GM23248 (cell line): ENCODE measurements at regions not wholly inside any gene's neighbourhood (a gene's known extent, or its start where the extent isn't known, plus 50 kb on each side); places are given as distances from the start of the nearest gene placed in this dataset.
A peak's percentile ranks its signal among the peaks of the same experiment; 100 is the strongest.

Experiments
- DNase-seq: peaks from one replicate; pipeline ENCODE4 v3.0.0-alpha.2; 2015
- H2AFZ ChIP-seq: fragments of 200-600 bp; sonication (generic); 2 replicates; pipeline ENCODE4 v1.6.1; 2016; ENCODE audit warnings: antibody characterized with exemption
- H3F3A ChIP-seq: fragments of 200-600 bp; sonication (generic); 2 replicates; pipeline ENCODE4 v1.6.1; 2016; ENCODE audit warnings: mild to moderate bottlenecking, antibody characterized with exemption, mixed run types; ENCODE audit not compliant: insufficient read depth
- H3K27ac ChIP-seq: fragments of 200-600 bp; sonication (generic); 2 replicates; pipeline ENCODE4 v1.5.1; 2016; ENCODE audit warnings: mild to moderate bottlenecking
- H3K27me3 ChIP-seq: fragments of 200-600 bp; sonication (generic); replicated peaks from 2 replicates; pipeline ENCODE4 v1.6.1; 2016; ENCODE audit warnings: mild to moderate bottlenecking; ENCODE audit not compliant: insufficient read depth
- H3K36me3 ChIP-seq: fragments of 200-600 bp; sonication (generic); 2 replicates; pipeline ENCODE4 v1.6.1; 2016; ENCODE audit warnings: low read depth, mild to moderate bottlenecking
- H3K4me1 ChIP-seq: fragments of 200-600 bp; sonication (generic); 2 replicates; pipeline ENCODE4 v1.6.1; 2016; ENCODE audit warnings: mild to moderate bottlenecking; ENCODE audit not compliant: insufficient read depth
- H3K4me2 ChIP-seq: fragments of 200-600 bp; sonication (generic); one replicate; pipeline ENCODE4 v1.6.1; 2016; ENCODE audit warnings: mild to moderate bottlenecking; ENCODE audit not compliant: unreplicated experiment
- H3K4me3 ChIP-seq: fragments of 200-600 bp; sonication (generic); 2 replicates; pipeline ENCODE4 v1.5.1; 2016; ENCODE audit warnings: mild to moderate bottlenecking
- H3K79me2 ChIP-seq: fragments of 200-600 bp; sonication (generic); 2 replicates; pipeline ENCODE4 v1.6.1; 2016; ENCODE audit warnings: mild to moderate bottlenecking; ENCODE audit not compliant: insufficient read depth
- H3K9ac ChIP-seq: fragments of 200-600 bp; sonication (generic); 2 replicates; pipeline ENCODE4 v1.6.1; 2016; ENCODE audit warnings: mild to moderate bottlenecking
- H3K9me2 ChIP-seq: fragments of 200-600 bp; sonication (generic); 2 replicates; pipeline ENCODE4 v1.6.1; 2016; ENCODE audit warnings: mixed run types, mild to moderate bottlenecking, moderate library complexity; ENCODE audit not compliant: insufficient read depth
- H3K9me3 ChIP-seq: fragments of 200-600 bp; sonication (generic); one replicate; pipeline ENCODE4 v1.6.1; 2017; ENCODE audit warnings: low read depth
- H4K20me1 ChIP-seq: fragments of 200-600 bp; sonication (generic); 2 replicates; pipeline ENCODE4 v1.6.0; 2016; ENCODE audit not compliant: insufficient read depth
- EZH2 ChIP-seq: fragments of 200-600 bp; sonication (generic); IDR thresholded peaks from 2 replicates; pipeline ENCODE4 v1.6.1; 2018; ENCODE audit warnings: antibody characterized with exemption, mild to moderate bottlenecking; ENCODE audit not compliant: insufficient read depth, poor library complexity, severe bottlenecking
- EZH2phosphoT487 ChIP-seq: fragments of 200-600 bp; sonication (generic); IDR thresholded peaks from 2 replicates; pipeline ENCODE4 v1.6.1; 2018; ENCODE audit warnings: antibody characterized with exemption, moderate library complexity, mild to moderate bottlenecking, low read depth; ENCODE audit not compliant: insufficient read depth
- WGBS, 2 experiments: methylation state at CpG; one replicate each; pipeline ENCODE4 v1.1.6; 2015 to 2017; ENCODE audit warnings: low lambda C conversion rate in 2 of 2, low coverage in 1 of 2; ENCODE audit errors: missing lambda C conversion rate in 2 of 2; 5-methylcytosine and 5-hydroxymethylcytosine counted together
- in situ Hi-C: fragments of 300-500 bp; cut with MboI; formaldehyde crosslinking; loops from 2 replicates; pipeline ENCODE4 v1.15.0; 2020

GRCh38 chrX:7372825-7373525 lies 225.0 kb upstream of the PUDP start:
- in situ Hi-C loops: no loop called here
- Histone ChIP-seq H3K9me2 (no peaks in the 10 kb centered on the region), H3F3A (peaks cover 14% of the 10 kb centered on the region), H3K4me2 (peak overlapping the region; percentile 39), H3K4me3 (no peak overlapping the region), H3K27me3 (no peaks in the 10 kb centered on the region), H4K20me1 (no peaks in the 10 kb centered on the region), H3K27ac (peak overlapping the region; percentile 79), H2AFZ (peak overlapping the region; percentile 60; the same call in 1 of the 2 replicates), H3K4me1 (peaks cover 17% of the 10 kb centered on the region), H3K9me3 (no peaks in the 10 kb centered on the region), H3K9ac (peak overlapping the region; percentile 44), H3K79me2 (no peaks in the 10 kb centered on the region), H3K36me3 (no peaks in the 10 kb centered on the region)
- WGBS, 2 experiments: 22 to 30% methylated on average over 6 to 7 of the region's 7 CpGs
- TF ChIP-seq EZH2phosphoT487 (no peak), EZH2 (no peak)
- peak; percentile 78 for DNase-seq

GRCh38 chrX:7362111-7362510 lies 214.2 kb upstream of the PUDP start:
- Histone ChIP-seq H3K4me2 (no peak overlapping the region), H3K36me3 (no peaks in the 10 kb centered on the region), H3K27ac (no peak overlapping the region), H3K9me2 (no peaks in the 10 kb centered on the region), H3K79me2 (no peaks in the 10 kb centered on the region), H3K4me1 (no peaks in the 10 kb centered on the region), H4K20me1 (no peaks in the 10 kb centered on the region), H3F3A (no peaks in the 10 kb centered on the region), H3K9ac (no peak overlapping the region), H3K27me3 (no peaks in the 10 kb centered on the region), H2AFZ (no peak overlapping the region), H3K4me3 (no peak overlapping the region), H3K9me3 (no peaks in the 10 kb centered on the region)
- TF ChIP-seq EZH2phosphoT487 (no peak), EZH2 (no peak)
- in situ Hi-C loops: no loop called here
- WGBS, 2 experiments: 19 to 39% methylated on average over 2 of the region's 2 CpGs
- DNase-seq: no peak

- no peak overlapping the region for H3K27ac ChIP-seq
Measured at GRCh38 chrX:7351926-7352325, 204.0 kb upstream of the PUDP start.

GRCh38 chrX:7347465-7347864 lies 199.5 kb upstream of the PUDP start:
- Histone ChIP-seq H2AFZ (no peak overlapping the region), H3K79me2 (no peaks in the 10 kb centered on the region), H3K9me2 (no peaks in the 10 kb centered on the region), H3K27ac (no peak overlapping the region), H4K20me1 (no peaks in the 10 kb centered on the region), H3K4me2 (no peak overlapping the region), H3F3A (0 out of 2 replicates have a peak, but pooled peaks cover 5% of the 10 kb centered on the region), H3K36me3 (no peaks in the 10 kb centered on the region), H3K27me3 (no peaks in the 10 kb centered on the region), H3K9ac (no peak overlapping the region), H3K4me3 (no peak overlapping the region), H3K9me3 (no peaks in the 10 kb centered on the region), H3K4me1 (peaks cover 18% of the 10 kb centered on the region)
- no peak for TF ChIP-seq EZH2phosphoT487
- in situ Hi-C loops: no loop called here
- DNase-seq: no peak
- WGBS, 2 experiments: 99 to 100% methylated on average over 4 to 5 of the region's 5 CpGs

More at GRCh38 chrX:7351926-7352325, 204.0 kb upstream of the PUDP start:
- WGBS, 2 experiments: 70 to 93% methylated on average over 1 of the region's 1 CpG
- no peak overlapping the region for H3K4me3 ChIP-seq
- TF ChIP-seq EZH2 (no peak), EZH2phosphoT487 (no peak)
- DNase-seq: peak; percentile 27
- in situ Hi-C loops: no loop called here
- no peaks in the 10 kb centered on the region for H3K27me3 ChIP-seq
- no peaks in the 10 kb centered on the region for H3K36me3 ChIP-seq
- no peaks in the 10 kb centered on the region for H3K79me2 ChIP-seq
- no peak overlapping the region for H3K9ac ChIP-seq
- H3K4me1 ChIP-seq: peaks cover 5% of the 10 kb centered on the region
- no peaks in the 10 kb centered on the region for H3F3A ChIP-seq
- H2AFZ ChIP-seq: no peak overlapping the region
- no peaks in the 10 kb centered on the region for H3K9me2 ChIP-seq
- H3K9me3 ChIP-seq: no peaks in the 10 kb centered on the region
- no peak overlapping the region for H3K4me2 ChIP-seq
- no peaks in the 10 kb centered on the region for H4K20me1 ChIP-seq

- H3F3A ChIP-seq: 0 out of 2 replicates have a peak, but pooled peaks cover 5% of the 10 kb centered on the region
- H3K4me3 ChIP-seq: no peak overlapping the region
- H3K79me2 ChIP-seq: no peaks in the 10 kb centered on the region
- TF ChIP-seq EZH2phosphoT487 (no peak), EZH2 (no peak)
- no peaks in the 10 kb centered on the region for H3K36me3 ChIP-seq
- H3K9ac ChIP-seq: no peak overlapping the region
- DNase-seq: peak; percentile 67
- no peaks in the 10 kb centered on the region for H3K9me3 ChIP-seq
- in situ Hi-C loops: no loop called here
- no peaks in the 10 kb centered on the region for H4K20me1 ChIP-seq
- H3K4me2 ChIP-seq: no peak overlapping the region
- no peaks in the 10 kb centered on the region for H3K9me2 ChIP-seq
- WGBS, 2 experiments: 0 to 11% methylated on average over 1 of the region's 1 CpG
- peaks cover 13% of the 10 kb centered on the region for H3K4me1 ChIP-seq
- H3K27ac ChIP-seq: peak overlapping the region; percentile 76
- no peak overlapping the region for H2AFZ ChIP-seq
- no peaks in the 10 kb centered on the region for H3K27me3 ChIP-seq
Measured at GRCh38 chrX:7346021-7346420, 198.1 kb upstream of the PUDP start.
